Right atrium auricular region (tissue), 2 donors: ENCODE measurements at regions not wholly inside any gene's neighbourhood (a gene's known extent, or its start where the extent isn't known, plus 50 kb on each side); places are given as distances from the start of the nearest gene placed in this dataset.

Source experiments
- DNase-seq: peaks from one replicate; pipeline ENCODE4 v3.0.0-alpha.2; 2019; ENCODE audit warnings: low spot score
- H3K27ac ChIP-seq, 2 donors: fragments of 200-600 bp; sonication (generic); 1 replicate in 1 of 2; 2 replicates in 1 of 2; pipeline ENCODE4 v1.5.1; 2016 to 2019
- H3K27me3 ChIP-seq, 2 donors: fragments of 200-600 bp; sonication (generic); one replicate each; pipeline versions ENCODE4 v1.5.1 to v1.6.0; 2017 to 2019
- H3K36me3 ChIP-seq: fragments of 200-600 bp; sonication (generic); one replicate; pipeline ENCODE4 v1.5.1; 2016
- H3K4me1 ChIP-seq, 2 donors: fragments of 200-600 bp; sonication (generic); one replicate each; pipeline versions ENCODE4 v1.5.1 to v1.6.0; 2017 to 2019
- H3K4me3 ChIP-seq, 2 donors: fragments of 200-600 bp; sonication (generic); 1 replicate in 1 of 2; 2 replicates in 1 of 2; pipeline ENCODE4 v1.5.1; 2017 to 2019; ENCODE audit warnings: mild to moderate bottlenecking in 1 of 2, moderate library complexity in 1 of 2
- H3K9me3 ChIP-seq, 2 donors: fragments of 200-600 bp; sonication (generic); one replicate each; pipeline ENCODE4 v1.5.1; 2019
- CTCF ChIP-seq, 2 donors: fragments of 200-600 bp; sonication (generic); IDR thresholded peaks; one replicate each; pipeline ENCODE4 v1.5.1; 2019; ENCODE audit warnings: antibody characterized with exemption in 2 of 2

- Histone ChIP-seq H3K27ac (no peak overlapping the region), H3K4me3 (no peak overlapping the region), H3K27me3 (no peaks in the 10 kb centered on the region), H3K9me3 (peaks cover 0 to 4% of the 10 kb centered on the region in 2 donors), H3K4me1 (no peaks in the 10 kb centered on the region), H3K36me3 (no peaks in the 10 kb centered on the region)
- no peak for DNase-seq
- TF ChIP-seq CTCF (IDR thresholded peaks at IDR 0.05): no peak
These were observed 117.4 kb downstream of the CDCA7 start for GRCh38 chr2:173472112-173472511.

- no peak for DNase-seq
- Histone ChIP-seq H3K4me1 (no peaks in the 10 kb centered on the region), H3K4me3 (no peak overlapping the region), H3K9me3 (no peaks in the 10 kb centered on the region), H3K36me3 (no peaks in the 10 kb centered on the region), H3K27me3 (no peaks in the 10 kb centered on the region), H3K27ac (no peak overlapping the region)
- TF ChIP-seq CTCF (IDR thresholded peaks at IDR 0.05): no peak
These were observed 128.5 kb downstream of the CDCA7 start for GRCh38 chr2:173483137-173483536.

GRCh38 chr2:173488861-173489260 is 134.2 kb downstream of the CDCA7 start:
- H3K4me1 ChIP-seq: no peaks in the 10 kb centered on the region
- no peaks in the 10 kb centered on the region for H3K9me3 ChIP-seq
- no peak overlapping the region for H3K4me3 ChIP-seq
- no peaks in the 10 kb centered on the region for H3K36me3 ChIP-seq
- TF ChIP-seq CTCF (IDR thresholded peaks at IDR 0.05): no peak
- no peaks in the 10 kb centered on the region for H3K27me3 ChIP-seq
- no peak for DNase-seq
- H3K27ac ChIP-seq: no peak overlapping the region

- no peak for DNase-seq
These were observed 136.7 kb downstream of the CDCA7 start for GRCh38 chr2:173491418-173491817.

GRCh38 chr2:173493874-173494273 is 139.2 kb downstream of the CDCA7 start:
- DNase-seq: no peak
- Histone ChIP-seq H3K4me1 (no peaks in the 10 kb centered on the region), H3K36me3 (no peaks in the 10 kb centered on the region), H3K4me3 (no peak overlapping the region), H3K9me3 (no peaks in the 10 kb centered on the region), H3K27ac (no peak overlapping the region), H3K27me3 (no peaks in the 10 kb centered on the region)
- no peak for TF ChIP-seq CTCF (IDR thresholded peaks at IDR 0.05)

More at GRCh38 chr2:173491418-173491817, 136.7 kb downstream of the CDCA7 start:
- no peak overlapping the region for H3K4me3 ChIP-seq
- H3K4me1 ChIP-seq: no peaks in the 10 kb centered on the region
- TF ChIP-seq CTCF (IDR thresholded peaks at IDR 0.05): no peak
- H3K27me3 ChIP-seq: no peaks in the 10 kb centered on the region
- H3K9me3 ChIP-seq: no peaks in the 10 kb centered on the region
- no peak overlapping the region for H3K27ac ChIP-seq
- no peaks in the 10 kb centered on the region for H3K36me3 ChIP-seq

GRCh38 chr2:173496746-173497145 is 142.1 kb downstream of the CDCA7 start:
- Histone ChIP-seq H3K4me3 (no peak overlapping the region), H3K9me3 (peaks cover 0 to 4% of the 10 kb centered on the region in 2 donors), H3K27me3 (no peaks in the 10 kb centered on the region), H3K27ac (no peak overlapping the region), H3K36me3 (no peaks in the 10 kb centered on the region), H3K4me1 (no peaks in the 10 kb centered on the region)
- no peak for DNase-seq
- no peak for TF ChIP-seq CTCF (IDR thresholded peaks at IDR 0.05)
